GM12891 (cell line): ENCODE measurements at regions not wholly inside any gene's neighbourhood (a gene's known extent, or its start where the extent isn't known, plus 50 kb on each side); places are given as distances from the start of the nearest gene placed in this dataset.

Experiments
- DNase-seq: peaks from one replicate; pipeline ENCODE4 v3.0.0; 2011; ENCODE audit warnings: low spot score; ENCODE audit not compliant: insufficient read length
- FAIRE-seq: peaks from 2 replicates; lab custom pipeline; 2011; peaks lifted over from hg19 to GRCh38; lab: Jason Lieb, UNC
- PAX5 ChIP-seq: IDR thresholded peaks from 2 replicates; pipeline ENCODE4 v1.6.1; 2011; ENCODE audit warnings: low read length, moderate library complexity, mild to moderate bottlenecking; ENCODE audit not compliant: insufficient read depth, severe bottlenecking
- POLR2A ChIP-seq: IDR thresholded peaks from 2 replicates; pipeline ENCODE4 v1.6.1; 2011; ENCODE audit warnings: low read depth, low read length, control low read depth
- POLR2AphosphoS5 ChIP-seq: IDR thresholded peaks from 2 replicates; pipeline ENCODE4 v1.6.1; 2011; ENCODE audit warnings: low read depth, low read length, control low read depth
- POU2F2 ChIP-seq: IDR thresholded peaks from 2 replicates; pipeline ENCODE4 v1.6.1; 2011; ENCODE audit warnings: low read depth, mild to moderate bottlenecking, control low read depth, low read length, moderate library complexity
- SPI1 ChIP-seq: IDR thresholded peaks from 2 replicates; pipeline ENCODE4 v1.6.1; 2011; ENCODE audit warnings: low read depth, low read length, control low read depth
- TAF1 ChIP-seq: IDR thresholded peaks from 2 replicates; pipeline ENCODE4 v1.6.1; 2011; ENCODE audit warnings: low read depth, low read length, control low read depth

DNA sequence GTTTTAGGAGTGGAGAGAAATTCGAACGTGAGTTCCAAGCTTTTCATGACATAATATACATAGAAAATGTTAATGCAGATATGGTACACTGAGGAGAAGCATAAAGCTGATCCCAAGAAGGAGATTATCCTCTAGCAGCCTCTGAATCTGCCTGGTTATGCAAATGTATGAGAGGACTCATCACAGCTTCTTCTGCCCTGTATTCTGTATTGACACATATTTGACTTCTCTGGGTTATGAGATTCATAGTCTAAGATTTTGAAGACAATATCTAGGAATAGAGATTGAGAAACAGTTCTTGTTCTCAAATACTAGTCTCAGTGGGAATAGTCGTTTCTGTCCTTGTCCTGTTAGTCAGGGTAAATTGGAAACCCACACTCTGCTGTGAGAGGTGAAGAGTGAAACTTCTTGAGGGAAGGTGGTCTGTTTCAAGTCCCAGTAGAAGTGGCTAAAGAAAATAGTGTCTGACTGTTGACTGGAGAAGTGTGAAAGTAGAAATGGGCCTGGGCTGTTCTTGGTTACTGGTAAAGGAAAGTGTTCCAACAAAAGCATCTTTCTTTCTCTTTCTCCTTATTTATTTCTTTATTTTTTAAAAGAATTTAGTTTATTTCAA is 1356.6 kb downstream of the SLITRK5 start:
- no peak for FAIRE-seq

DNA sequence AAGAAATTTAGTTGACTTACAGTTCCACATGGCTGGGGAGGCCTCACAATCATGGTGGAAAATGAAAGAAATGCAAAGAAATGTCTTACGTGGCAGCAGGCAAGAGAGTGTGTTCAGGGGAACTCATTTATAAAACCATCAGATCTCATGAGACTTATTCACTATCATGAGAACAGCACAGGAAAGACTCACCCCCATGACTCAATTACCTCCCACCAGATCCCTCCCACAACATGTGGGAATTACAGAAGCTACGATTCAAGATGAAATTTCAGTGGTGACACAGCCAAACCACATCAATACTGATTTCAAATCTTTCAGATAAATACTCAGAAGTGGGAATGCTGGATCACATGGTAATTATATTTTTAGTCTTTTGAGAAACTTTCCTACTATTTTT is 1357.9 kb downstream of the SLITRK5 start:
- DNase-seq: no peak
- TF ChIP-seq POU2F2 (no peak), SPI1 (no peak), POLR2A (no peak), PAX5 (no peak), POLR2AphosphoS5 (no peak), TAF1 (no peak)
- FAIRE-seq: no peak

More for the DNA sequence above, 1356.6 kb downstream of the SLITRK5 start:
- TF ChIP-seq POLR2AphosphoS5: no peak
- TF ChIP-seq POLR2A: no peak
- no peak for TF ChIP-seq PAX5
- no peak for TF ChIP-seq SPI1
- TF ChIP-seq POU2F2: no peak
- TF ChIP-seq TAF1: no peak
- no peak for DNase-seq

DNA sequence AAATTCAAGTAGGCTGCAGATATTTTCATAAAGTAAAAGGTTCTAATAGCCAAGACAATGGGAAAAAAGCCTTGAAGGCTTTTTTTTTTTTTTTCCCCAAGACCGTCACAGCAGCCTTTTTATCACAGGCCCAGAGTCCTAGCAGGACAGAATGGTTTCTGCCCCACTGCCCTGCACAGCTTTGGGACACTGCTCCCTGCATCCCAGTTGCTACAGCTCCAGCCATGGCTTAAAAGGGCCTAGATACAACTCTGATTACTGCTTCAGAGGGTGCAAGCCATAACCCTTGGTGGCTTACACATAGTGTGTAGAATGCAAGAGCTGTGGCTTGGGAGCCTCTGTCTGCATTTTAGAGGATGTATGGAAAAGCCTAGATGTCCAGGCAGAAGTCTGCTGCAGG is 1362.8 kb downstream of the SLITRK5 start:
- TF ChIP-seq POU2F2 (no peak), POLR2A (no peak), PAX5 (no peak), POLR2AphosphoS5 (no peak), TAF1 (no peak), SPI1 (no peak)
- FAIRE-seq: no peak
- no peak for DNase-seq

- no peak for TF ChIP-seq POU2F2
- FAIRE-seq: no peak
- DNase-seq: no peak
Measured at GRCh38 chr13:89052699-89053098, 1381.5 kb downstream of the SLITRK5 start.

DNA sequence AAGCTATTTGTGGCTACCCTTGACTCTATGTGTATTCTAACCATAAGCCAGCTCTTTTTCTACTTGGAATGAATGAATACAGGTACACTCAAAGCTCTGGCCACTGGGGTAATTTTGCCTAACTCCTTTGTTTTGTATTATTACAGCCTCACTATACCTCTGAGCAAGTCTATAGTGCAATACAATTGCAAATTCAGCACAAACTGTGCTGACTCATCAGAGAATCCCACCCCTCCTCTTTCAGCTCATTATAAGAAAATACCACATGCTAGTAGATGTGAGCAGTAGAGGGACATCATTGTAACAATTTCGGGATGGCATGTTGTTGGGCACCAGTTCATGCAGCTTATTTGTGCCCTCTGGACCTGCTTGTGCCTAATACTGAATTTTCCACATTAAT is 1382.2 kb downstream of the SLITRK5 start:
- TF ChIP-seq POLR2A: no peak
- TF ChIP-seq POU2F2: no peak
- no peak for TF ChIP-seq POLR2AphosphoS5
- TF ChIP-seq PAX5: no peak
- no peak for TF ChIP-seq TAF1
- no peak for TF ChIP-seq SPI1
- FAIRE-seq (no peak), DNase-seq (no peak)

DNA sequence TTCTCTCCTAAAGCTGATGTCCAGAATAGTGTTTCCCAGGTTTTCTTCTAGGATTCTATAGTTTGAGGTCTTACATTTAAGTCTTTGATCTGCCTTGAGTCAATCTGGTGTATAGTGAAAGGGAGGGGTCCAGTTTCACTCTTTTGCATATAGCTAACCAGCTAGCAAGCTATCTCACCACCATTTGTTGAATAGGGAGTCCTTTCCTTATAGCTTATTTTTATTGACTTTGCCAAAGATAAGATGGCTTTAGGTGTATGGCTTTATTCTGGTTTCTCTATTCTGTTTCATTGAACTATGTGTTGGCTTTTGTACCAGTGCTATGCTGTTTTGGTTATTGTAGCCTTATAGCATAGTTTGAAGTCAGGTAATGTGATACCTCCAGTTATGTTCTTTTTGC is 1386.1 kb downstream of the SLITRK5 start:
- TF ChIP-seq SPI1 (no peak), POU2F2 (no peak), POLR2AphosphoS5 (no peak), TAF1 (no peak)
- FAIRE-seq: no peak
- DNase-seq: no peak

GRCh38 chr13:89057862-89058261 is 1386.7 kb downstream of the SLITRK5 start:
- DNase-seq: no peak
- no peak for TF ChIP-seq PAX5
- no peak for TF ChIP-seq POU2F2
- no peak for FAIRE-seq

DNA sequence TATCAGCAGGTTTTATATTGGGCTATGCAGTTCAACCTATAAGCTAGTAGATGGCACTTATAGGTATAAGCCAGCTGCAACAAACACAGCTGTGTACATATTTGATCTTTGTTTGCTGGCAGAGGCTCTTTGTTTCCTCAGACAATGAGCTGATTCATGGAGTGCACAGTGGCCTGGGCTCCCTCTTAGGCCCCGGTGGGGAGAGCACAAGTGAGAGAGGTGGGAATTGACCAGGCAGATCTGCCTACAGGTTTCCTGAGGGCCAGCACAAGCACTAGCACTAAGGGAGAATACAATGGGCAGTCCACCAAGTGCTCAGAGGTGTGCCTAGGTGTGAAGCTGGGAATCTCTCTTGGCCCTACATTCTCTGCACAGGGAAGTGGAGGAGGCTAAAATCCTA is 1390.7 kb downstream of the SLITRK5 start:
- FAIRE-seq (no peak), DNase-seq (no peak)

DNA sequence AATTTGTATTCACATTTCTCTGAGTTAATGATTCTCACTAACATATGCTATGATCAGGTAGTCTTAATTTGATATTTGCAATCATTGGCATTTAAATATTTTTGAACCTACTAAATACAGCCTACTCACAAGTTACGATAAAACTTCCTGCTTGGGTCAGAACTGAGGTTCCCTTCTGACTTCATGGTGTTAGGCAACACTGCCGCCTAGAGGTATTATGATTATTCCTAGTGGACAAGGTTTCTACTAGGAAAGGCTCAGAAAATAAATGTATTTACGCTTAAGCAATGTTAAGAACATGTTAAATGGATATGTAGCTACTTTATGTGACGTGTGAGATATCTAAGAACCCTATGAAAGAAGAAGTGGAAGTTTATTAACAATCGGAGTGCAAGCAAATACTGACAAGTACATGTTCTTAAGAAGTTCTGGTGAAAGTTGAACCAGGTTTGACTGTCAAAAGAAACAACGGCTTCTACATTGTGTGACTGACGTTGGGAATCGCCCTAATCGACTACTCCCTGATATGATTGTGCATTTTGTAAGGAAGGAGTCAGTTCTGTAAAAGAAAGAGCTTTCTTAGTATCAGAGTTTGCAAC is 1395.8 kb downstream of the SLITRK5 start:
- DNase-seq (no peak), FAIRE-seq (peak; percentile 67)
- no peak for TF ChIP-seq TAF1
- no peak for TF ChIP-seq POU2F2
- TF ChIP-seq PAX5: no peak
- no peak for TF ChIP-seq POLR2A
- TF ChIP-seq SPI1: no peak
- no peak for TF ChIP-seq POLR2AphosphoS5

More for the DNA sequence above, 1390.7 kb downstream of the SLITRK5 start:
- no peak for TF ChIP-seq POU2F2
- TF ChIP-seq POLR2AphosphoS5: no peak
- TF ChIP-seq TAF1: no peak
- TF ChIP-seq SPI1: no peak
- no peak for TF ChIP-seq PAX5
- no peak for TF ChIP-seq POLR2A

DNA sequence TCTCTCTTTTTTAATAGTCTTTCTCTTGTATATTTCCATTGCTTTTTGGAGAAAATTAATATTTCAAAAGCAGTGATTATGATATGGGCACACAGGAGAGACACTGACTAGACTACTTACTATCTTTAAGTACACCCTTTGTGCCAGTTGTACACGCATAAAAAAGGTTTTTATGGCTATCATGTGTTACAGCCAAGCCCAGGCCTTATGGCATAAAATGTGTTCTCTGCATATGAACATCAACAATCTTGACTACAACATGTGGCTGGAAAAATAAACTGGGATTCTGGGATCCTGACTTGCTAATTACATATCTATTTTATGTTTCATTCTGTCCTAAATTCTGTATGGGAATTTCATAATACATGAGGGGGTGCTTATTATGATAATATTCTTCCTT is 1401.8 kb downstream of the SLITRK5 start:
- DNase-seq (no peak), FAIRE-seq (no peak)
- no peak for TF ChIP-seq PAX5
- no peak for TF ChIP-seq POLR2A
- no peak for TF ChIP-seq POLR2AphosphoS5
- no peak for TF ChIP-seq POU2F2
- TF ChIP-seq TAF1: no peak
- no peak for TF ChIP-seq SPI1

DNA sequence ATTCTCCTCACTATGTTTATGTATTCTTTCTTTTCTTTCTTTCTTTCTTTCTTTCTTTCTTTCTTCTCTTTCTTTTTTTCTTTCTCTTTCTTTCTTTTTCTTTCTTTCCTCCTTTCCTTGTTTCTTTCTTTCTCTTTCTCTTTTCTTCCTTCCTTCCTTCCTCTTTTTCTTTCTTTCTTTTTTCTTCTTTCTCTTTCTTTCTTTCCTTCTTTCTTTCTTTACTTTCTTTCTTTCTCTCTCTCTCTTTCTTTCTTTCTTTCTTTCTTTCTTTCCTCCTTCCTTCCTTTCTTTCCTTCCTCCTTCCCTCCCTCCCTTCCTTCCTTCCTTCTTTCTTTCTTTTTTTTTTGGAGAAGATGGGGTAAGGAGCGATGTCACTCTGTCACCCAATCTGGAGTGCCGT is 1405.5 kb downstream of the SLITRK5 start:
- FAIRE-seq: no peak
- TF ChIP-seq SPI1 (no peak), POLR2A (no peak), POU2F2 (no peak), POLR2AphosphoS5 (no peak), PAX5 (no peak), TAF1 (no peak)
- no peak for DNase-seq
